ENCODE measurements at regions not wholly inside any gene's neighbourhood (a gene's known extent, or its start where the extent isn't known, plus 50 kb on each side); places are given as distances from the start of the nearest gene placed in this dataset.

- TF ChIP-seq ZNF512B (CRISPR knock-in tag; IDR thresholded peaks at IDR 0.05; ENCODE audit: borderline replicate concordance) = no peak
- TF ChIP-seq PHF8 (CRISPR knock-in tag; IDR thresholded peaks at IDR 0.05) = no peak
- no peak for TF ChIP-seq ZNF484 (CRISPR knock-in tag; IDR thresholded peaks at IDR 0.05; ENCODE audit: borderline replicate concordance, low read depth)
- TF ChIP-seq, protein P1, sequence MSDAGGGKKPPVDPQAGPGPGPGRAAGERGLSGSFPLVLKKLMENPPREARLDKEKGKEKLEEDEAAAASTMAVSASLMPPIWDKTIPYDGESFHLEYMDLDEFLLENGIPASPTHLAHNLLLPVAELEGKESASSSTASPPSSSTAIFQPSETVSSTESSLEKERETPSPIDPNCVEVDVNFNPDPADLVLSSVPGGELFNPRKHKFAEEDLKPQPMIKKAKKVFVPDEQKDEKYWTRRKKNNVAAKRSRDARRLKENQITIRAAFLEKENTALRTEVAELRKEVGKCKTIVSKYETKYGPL (CRISPR knock-in tag; IDR thresholded peaks at IDR 0.05) = no peak
- TF ChIP-seq ZNF746 (CRISPR knock-in tag; IDR thresholded peaks at IDR 0.05) = no peak
- no peak for TF ChIP-seq DNMT3B (CRISPR knock-in tag; conservative IDR thresholded peaks at IDR 0.05)
- TF ChIP-seq DNMT1 (CRISPR knock-in tag; IDR thresholded peaks at IDR 0.05) = no peak
- TF ChIP-seq ZNF230 (CRISPR knock-in tag; IDR thresholded peaks at IDR 0.05) = no peak
- TF ChIP-seq FOSL1 (CRISPR knock-in tag; IDR thresholded peaks at IDR 0.05; ENCODE audit: borderline replicate concordance) = no peak
These were observed 551.4 kb upstream of the IGFBP7 start (continued) for GRCh38 chr4:57661517-57662090.

- H3K36me3 ChIP-seq (replicated peaks in 1 of 2; ENCODE audit: control insufficient read depth in 1 of 2, insufficient read depth in 2 of 2, low read length in 2 of 2) = no peaks in the 10 kb centered on the region
- no peaks in the 10 kb centered on the region for H3K27me3 ChIP-seq (ENCODE audit: control insufficient read depth in 1 of 2, insufficient read depth in 2 of 2, low read length in 2 of 2)
- H4K20me1 ChIP-seq (ENCODE audit: insufficient read depth, low read length) = no peaks in the 10 kb centered on the region
- CTCF ChIA-PET (ENCODE audit: low intra/inter-chr PET ratio, low total read pairs) = no interaction called here
- no peak overlapping the region for H3K4me3 ChIP-seq (replicated peaks in 1 of 3; ENCODE audit: insufficient read depth in 1 of 3, low read depth in 2 of 3, low read length in 3 of 3)
- no TSS peak for BruUV-seq (replicated peaks)
- TF ChIP-seq ZNF703 (CRISPR knock-in tag; IDR thresholded peaks at IDR 0.05; ENCODE audit: borderline replicate concordance) = no peak
- TF ChIP-seq, protein P2, sequence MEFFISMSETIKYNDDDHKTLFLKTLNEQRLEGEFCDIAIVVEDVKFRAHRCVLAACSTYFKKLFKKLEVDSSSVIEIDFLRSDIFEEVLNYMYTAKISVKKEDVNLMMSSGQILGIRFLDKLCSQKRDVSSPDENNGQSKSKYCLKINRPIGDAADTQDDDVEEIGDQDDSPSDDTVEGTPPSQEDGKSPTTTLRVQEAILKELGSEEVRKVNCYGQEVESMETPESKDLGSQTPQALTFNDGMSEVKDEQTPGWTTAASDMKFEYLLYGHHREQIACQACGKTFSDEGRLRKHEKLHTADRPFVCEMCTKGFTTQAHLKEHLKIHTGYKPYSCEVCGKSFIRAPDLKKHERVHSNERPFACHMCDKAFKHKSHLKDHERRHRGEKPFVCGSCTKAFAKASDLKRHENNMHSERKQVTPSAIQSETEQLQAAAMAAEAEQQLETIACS (CRISPR knock-in tag; IDR thresholded peaks at IDR 0.05) = no peak
- intact Hi-C loops (cut with micrococcal nuclease; ENCODE audit: unreplicated experiment) = no loop called here
- no peaks in the 10 kb centered on the region for H3K79me2 ChIP-seq (ENCODE audit: insufficient read depth, low read length)
- no peak overlapping the region for H3K27ac ChIP-seq (ENCODE audit: extremely low read length, insufficient read depth, low read length)
- H3K9me3 ChIP-seq (ENCODE audit: low read length) = no peaks in the 10 kb centered on the region
- in situ Hi-C loops (cut with HindIII; ENCODE audit: extremely low pct_ligation_motif_present, low pct_unique_long_range_greater_than_20kb) = no loop called here
- no peak overlapping the region for H3K9ac ChIP-seq (ENCODE audit: insufficient read depth, low read depth, low read length)
- no peak overlapping the region for H2AFZ ChIP-seq (ENCODE audit: low read length)
- DNase-seq (ENCODE audit: low spot score) (no peak), ATAC-seq (no peak), FAIRE-seq (no peak)
- H3K4me1 ChIP-seq (ENCODE audit: insufficient read depth, low read length) = no peaks in the 10 kb centered on the region
- POLR2A ChIA-PET = no interaction called here
- no peak overlapping the region for H3K4me2 ChIP-seq (ENCODE audit: low read depth, low read length)
These were observed 548.5 kb upstream of the IGFBP7 start for GRCh38 chr4:57658673-57659072.

Measured in HepG2 (cell line).